ENCODE measurements at regions not wholly inside any gene's neighbourhood (a gene's known extent, or its start where the extent isn't known, plus 50 kb on each side); places are given as distances from the start of the nearest gene placed in this dataset.

DNA sequence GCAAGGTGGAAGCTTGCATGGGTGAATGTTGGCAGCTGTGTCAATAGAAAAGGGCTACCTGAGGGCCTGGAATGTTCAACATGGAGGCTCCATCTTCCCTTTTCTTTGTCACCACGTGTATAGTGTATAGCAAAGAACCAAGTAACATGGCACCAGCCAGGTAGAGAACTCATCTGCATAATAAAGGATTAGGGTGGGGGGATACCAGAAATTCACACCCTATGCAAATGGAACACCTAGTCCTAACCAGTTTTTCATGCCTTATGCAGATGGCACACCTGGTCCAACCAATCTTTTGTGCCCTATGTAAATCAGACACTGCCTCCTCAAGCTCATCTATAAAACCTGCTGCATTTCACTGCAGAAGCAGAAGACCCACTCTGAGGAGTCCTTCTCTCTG, 169.6 kb upstream of the GLRA2 start:
- TF ChIP-seq, protein P1, sequence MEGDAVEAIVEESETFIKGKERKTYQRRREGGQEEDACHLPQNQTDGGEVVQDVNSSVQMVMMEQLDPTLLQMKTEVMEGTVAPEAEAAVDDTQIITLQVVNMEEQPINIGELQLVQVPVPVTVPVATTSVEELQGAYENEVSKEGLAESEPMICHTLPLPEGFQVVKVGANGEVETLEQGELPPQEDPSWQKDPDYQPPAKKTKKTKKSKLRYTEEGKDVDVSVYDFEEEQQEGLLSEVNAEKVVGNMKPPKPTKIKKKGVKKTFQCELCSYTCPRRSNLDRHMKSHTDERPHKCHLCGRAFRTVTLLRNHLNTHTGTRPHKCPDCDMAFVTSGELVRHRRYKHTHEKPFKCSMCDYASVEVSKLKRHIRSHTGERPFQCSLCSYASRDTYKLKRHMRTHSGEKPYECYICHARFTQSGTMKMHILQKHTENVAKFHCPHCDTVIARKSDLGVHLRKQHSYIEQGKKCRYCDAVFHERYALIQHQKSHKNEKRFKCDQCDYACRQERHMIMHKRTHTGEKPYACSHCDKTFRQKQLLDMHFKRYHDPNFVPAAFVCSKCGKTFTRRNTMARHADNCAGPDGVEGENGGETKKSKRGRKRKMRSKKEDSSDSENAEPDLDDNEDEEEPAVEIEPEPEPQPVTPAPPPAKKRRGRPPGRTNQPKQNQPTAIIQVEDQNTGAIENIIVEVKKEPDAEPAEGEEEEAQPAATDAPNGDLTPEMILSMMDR (IDR thresholded peaks at IDR 0.05) = no peak
- TF ChIP-seq POLR2A (IDR thresholded peaks at IDR 0.05) = no peak

Data from esophagus squamous epithelium (tissue), 4 donors.